Activated CD8-positive, alpha-beta memory T cell treated with anti-CD3 and anti-CD28 coated beads for 1 hour (primary cell): ENCODE measurements at regions not wholly inside any gene's neighbourhood (a gene's known extent, or its start where the extent isn't known, plus 50 kb on each side); places are given as distances from the start of the nearest gene placed in this dataset.
"Not testable (repeated sequence)": the region's sequence is repeated elsewhere in the genome, so short reads cannot be mapped to it uniquely, and the experiment has no call there.

Experiments used
- DNase-seq, 2 donors: peaks; one replicate each; pipeline ENCODE4 v3.0.0-alpha.2; 2020; ENCODE audit warnings: low read depth in 1 of 2; ENCODE audit errors: extremely low read depth in 1 of 2

DNA sequence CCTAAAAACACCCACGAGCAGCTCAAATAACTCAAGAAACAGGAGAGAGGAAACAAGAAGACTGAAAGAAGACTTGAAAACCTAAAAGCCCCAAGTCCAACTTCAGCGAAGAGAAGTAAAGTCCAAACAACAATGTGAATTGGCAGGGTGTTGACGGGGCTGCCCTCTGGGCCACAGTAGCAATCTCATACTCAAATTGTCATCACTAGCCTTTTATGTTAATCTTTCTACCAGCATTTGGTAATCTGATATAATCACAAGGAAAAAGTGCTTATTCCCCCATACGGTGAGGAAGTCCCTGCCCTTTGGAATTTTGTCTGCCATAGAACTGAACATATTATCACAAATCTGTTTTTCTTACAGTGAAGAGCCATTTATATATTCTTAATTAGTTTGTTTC lies 51.5 kb upstream of the IFNE start:
- no peak for DNase-seq

DNA sequence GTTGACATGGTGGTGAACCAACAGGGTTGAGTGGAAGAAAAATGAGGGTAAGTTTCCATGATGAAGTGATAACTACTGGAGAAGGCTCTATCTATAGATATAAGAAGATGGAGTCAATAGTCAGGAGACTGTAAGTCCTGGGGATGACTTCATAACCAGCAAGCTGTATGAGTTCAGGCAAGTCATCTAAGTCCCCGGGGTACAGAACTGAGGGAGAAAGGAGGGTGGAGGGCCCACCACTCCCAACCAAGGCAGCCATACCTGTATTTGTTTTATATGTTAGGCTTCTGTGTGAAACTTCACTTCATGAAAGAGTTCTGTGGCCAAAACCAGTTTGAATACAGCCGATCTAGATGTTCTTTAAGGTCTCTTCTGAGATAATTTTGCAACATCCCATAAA lies 53.3 kb upstream of the IFNE start:
- DNase-seq = no peak

DNA sequence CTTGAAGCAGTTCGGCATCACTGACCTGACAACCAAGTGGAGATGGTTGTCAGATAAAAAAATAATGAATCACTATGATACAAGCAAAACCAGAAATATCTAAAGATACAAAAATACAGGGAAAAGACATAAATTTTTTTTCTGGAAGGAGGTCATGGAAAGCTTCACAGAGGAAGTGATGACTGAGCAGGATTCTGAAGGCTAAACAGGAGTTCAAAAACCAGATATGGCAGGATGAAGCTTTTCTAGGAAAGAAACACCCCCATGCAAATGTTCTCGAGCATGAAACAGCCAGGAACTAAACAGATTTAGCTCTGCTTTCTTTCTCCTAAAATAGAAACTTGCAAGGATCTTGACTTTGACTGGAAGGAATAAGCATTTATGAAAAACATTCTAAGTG lies 60.7 kb upstream of the IFNE start:
- DNase-seq = no peak

GRCh38 chr9:21543187-21543586 lies 61.1 kb upstream of the IFNE start:
- no peak for DNase-seq

GRCh38 chr9:21543816-21544215 lies 61.7 kb upstream of the IFNE start:
- DNase-seq = not testable (repeated sequence)

- DNase-seq = no peak
Measured at GRCh38 chr9:21546949-21547348, 64.8 kb upstream of the IFNE start.

DNA sequence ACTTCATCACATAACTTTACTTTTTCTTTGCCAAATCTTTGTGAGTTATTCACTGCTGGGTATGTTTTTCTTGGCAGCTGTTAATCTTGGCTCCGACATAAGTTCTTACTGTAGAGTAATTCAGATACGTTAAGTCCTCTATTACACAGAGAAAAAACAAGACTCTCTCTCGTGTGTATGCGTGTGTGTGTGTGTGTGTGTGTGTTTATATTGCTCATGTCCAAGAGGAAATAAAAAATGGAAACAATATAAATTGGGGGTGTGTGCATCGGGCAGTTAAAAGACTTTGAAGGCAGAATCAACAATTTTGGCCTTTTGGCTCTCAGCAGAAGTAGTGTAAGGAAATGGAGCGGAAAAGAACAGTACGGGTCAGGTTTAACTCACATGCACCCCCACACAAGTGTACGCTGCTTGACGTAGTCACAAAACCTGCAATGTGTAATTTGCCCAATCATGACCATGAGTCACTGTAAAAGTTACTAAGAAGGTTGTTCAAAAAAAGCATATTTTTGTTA lies 67.2 kb upstream of the IFNE start:
- no peak for DNase-seq

DNA sequence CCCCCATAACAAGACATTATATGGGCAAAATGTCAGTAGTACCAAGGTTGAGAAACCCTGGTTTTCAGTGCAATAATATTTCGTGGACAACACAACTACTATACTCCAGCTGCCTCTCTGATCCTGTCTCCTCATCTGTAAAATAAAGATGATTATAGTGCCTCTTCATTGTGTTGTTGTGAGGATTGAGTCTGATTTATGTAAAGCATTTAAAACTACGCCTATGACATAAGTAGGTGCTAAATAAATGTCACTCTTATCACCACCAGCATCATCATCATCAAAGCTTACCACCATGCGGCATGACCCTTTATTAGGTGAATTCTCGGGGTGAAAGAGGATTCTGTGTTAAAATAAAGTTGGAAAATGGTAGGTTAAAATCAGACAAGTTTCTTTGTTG lies 67.8 kb upstream of the IFNE start:
- no peak for DNase-seq

DNA sequence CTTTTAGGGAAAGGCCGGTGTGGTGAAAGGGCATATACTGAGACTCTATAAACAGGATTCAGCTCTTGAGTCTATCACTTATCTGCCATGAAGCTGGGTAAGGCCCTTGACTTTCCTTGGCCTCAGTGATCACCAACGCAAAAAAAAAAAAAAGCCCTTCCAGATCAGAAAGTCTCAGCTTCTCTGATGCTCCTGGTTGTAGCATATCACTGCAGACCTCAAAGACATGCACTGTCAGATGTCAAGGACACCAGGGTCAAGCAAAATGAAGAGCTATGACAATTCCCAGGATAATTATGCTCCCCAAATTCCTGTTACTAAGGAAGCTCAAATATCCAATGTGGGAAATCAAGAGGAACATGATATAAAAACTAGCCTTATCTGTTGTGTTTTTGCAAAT lies 68.3 kb upstream of the IFNE start:
- no peak for DNase-seq

- no peak for DNase-seq
Measured at GRCh38 chr9:21551401-21551800, 69.3 kb upstream of the IFNE start.

GRCh38 chr9:21552244-21553170 lies 70.4 kb upstream of the IFNE start:
- DNase-seq = no peak

GRCh38 chr9:21553441-21553840 lies 71.3 kb upstream of the IFNE start:
- DNase-seq = no peak

GRCh38 chr9:21554813-21555212 lies 72.7 kb upstream of the IFNE start:
- DNase-seq = no peak

DNA sequence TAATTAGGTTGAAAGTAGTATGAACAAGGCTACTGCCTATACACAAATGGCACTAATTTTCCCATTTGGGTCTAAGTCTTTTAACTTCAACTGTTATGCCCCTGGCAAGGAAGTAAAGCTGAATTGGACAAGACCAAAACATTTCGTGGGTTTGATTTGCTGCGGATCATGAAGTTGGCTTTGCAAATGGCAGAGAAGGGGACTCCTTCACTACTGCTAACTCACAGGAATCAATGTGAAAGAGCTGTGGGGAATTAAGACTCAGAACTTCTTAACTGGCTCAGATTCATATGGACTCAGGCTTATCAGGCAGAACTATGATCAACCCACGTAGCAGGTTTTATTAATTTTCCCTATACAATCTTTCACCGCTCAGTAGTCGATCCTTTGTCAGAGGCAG lies 73.8 kb upstream of the IFNE start:
- no peak for DNase-seq

- no peak for DNase-seq
Measured at GRCh38 chr9:21556581-21557427, 74.7 kb upstream of the IFNE start.

DNA sequence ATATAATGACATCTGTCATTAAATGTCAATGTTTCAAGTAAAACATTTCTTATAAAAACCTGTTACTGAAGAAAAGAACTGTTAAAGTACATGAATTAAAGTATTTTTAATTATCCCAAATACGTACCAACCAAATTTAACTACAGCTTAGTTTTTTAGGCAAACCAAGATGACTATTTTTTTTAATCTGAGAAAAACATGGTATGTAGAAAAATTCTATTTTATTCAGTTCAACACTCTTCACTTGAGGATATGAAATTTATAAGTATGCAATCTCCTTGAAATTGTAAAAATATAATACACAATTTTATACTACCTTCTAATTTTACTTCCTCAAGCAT lies 75.3 kb upstream of the IFNE start:
- DNase-seq = no peak

DNA sequence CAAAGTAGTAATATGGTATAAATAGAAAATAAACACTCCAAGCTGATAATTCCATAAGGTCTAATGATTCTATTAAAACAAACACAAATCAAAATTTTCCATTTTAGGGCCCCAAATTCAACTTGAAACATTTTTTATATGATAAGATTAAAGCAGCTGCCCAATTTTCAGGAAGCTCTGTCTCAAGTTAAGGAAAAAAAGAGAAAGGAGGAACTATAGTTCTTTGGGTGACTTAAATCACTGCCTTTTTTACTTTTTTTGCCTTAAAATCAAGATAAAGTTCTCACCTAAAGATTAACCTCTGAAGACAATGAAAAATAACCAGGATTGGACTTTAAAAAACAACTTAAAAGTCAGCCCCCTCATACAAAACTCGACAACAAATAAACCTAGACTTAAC lies 76.0 kb upstream of the IFNE start:
- no peak for DNase-seq

DNA sequence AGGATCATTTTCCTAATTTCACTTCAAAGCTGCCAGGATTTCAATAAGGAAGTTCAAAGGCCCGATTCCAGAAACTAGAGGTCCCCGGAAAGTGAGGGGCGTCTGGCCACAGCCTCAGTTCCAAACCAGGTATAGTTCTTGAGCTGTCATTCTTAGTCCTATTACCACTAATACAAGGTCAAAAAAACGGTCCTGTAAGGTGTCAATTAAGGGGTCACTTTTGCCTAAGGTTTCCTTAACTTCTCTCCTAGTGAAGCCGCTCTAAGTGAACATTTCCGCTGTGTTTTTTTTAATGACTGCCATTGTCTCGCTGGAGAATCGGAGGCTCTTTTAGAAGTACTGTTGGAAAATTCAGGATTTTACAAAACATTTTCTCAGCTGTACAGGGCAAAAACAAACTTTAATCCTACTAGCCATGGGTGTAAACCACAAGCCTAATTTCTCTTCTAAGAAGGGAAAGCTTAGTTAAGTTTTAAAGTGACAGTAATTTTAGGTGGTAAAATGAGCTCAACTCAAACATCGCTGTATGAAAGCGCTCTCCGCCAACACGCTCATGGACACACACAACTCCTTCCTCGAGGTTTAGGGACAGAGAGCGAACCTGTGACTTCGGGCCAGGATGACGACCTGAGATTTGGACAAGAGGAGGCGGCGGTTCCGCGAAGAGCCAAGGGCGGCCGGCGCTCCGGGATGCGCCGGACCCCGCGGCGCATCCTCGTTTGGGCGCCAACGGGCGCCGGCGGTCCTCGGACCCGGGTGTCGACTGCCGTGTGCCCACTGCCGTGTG lies 76.7 kb upstream of the IFNE start:
- no peak for DNase-seq

DNA sequence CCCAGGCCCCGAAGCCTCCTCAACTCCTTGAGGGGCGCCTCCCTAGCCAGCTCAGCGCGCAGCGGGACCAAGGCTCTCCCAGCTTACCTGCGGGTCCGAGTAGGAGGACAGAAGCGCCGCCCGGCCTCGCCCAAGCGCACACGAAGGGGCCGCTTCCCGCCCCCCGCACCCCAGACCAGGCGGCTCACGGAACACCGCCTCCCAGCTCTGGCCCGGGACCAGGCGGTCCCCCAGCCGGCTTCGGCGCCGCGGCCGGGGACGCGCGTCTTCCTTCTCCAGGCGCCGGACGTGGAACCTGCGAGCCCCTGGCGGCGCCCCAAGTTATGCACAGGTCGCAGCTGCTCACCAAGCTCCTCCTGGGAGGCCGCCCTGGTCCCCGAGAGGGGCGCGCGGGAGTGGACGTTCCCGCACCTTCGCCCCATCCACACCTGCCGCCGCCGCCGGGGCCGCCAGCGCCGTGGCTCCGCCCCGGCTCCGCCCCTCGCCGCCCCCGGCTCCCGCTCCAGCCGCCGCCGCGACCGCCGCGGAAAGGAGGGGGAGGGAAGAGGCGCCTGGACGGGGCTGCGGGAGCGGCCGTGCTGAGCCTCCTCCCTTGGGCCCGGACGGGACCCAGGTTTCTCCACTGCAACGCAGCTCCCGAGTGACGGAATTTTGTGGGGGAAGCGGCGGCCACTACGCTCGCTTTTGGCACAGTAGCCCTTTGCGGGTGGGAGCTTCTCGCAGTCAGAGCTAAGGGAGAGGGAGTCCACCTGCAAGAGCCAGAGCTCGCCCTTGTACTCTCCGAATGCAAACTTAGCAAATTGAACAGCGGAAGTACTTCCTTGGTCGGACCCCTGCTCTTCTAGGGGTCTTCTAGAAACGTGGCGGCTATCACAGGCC lies 77.5 kb upstream of the IFNE start:
- peak in 1 of 2 donors; percentile 22 for DNase-seq

GRCh38 chr9:21560281-21560745 lies 78.2 kb upstream of the IFNE start:
- no peak for DNase-seq
